HepG2 (cell line): ENCODE measurements at regions not wholly inside any gene's neighbourhood (a gene's known extent, or its start where the extent isn't known, plus 50 kb on each side); places are given as distances from the start of the nearest gene placed in this dataset.
A peak's percentile ranks its signal among the peaks of the same experiment; 100 is the strongest.

Experiments used
- ATAC-seq: fragments of 200-7000 bp; cut with Tn5 transposase; 3 replicates; pipeline ENCODE4 v1.9.1; 2020; ENCODE audit warnings: mild to moderate bottlenecking, moderate library complexity
- BruUV-seq: library from RNA; stranded (reverse); fragments of 400-500 nt; replicated peaks from 2 replicates; lab custom pipeline; 2021; lab: Mats Ljungman, UMichigan
- CTCF ChIA-PET: fragments of 300-600 bp; formaldehyde crosslinking; extraction: SDS; loops from one replicate; lab custom pipeline; 2021; ENCODE audit warnings: low total read pairs, inconsistent platforms, low intra/inter-chr PET ratio; lab: Yijun Ruan, JAX
- POLR2A ChIA-PET: fragments of 350-600 bp; sonication (Branson Sonifier 250); formaldehyde crosslinking; loops from one replicate; lab custom pipeline; 2020; ENCODE audit warnings: antibody characterized with exemption, inconsistent platforms; lab: Yijun Ruan, JAX
- DNase-seq: peaks from one replicate; pipeline ENCODE4 v3.0.0-alpha.2; 2015; ENCODE audit warnings: low spot score
- FAIRE-seq: peaks from 3 replicates; lab custom pipeline; 2011; peaks lifted over from hg19 to GRCh38; lab: Jason Lieb, UNC
- H2AFZ ChIP-seq: one replicate; pipeline ENCODE4 v1.6.1; 2011; ENCODE audit warnings: low read length, inconsistent platforms
- H3K27ac ChIP-seq: fragments of 300-600 bp; 3 replicates; pipeline ENCODE4 v1.8.0; 2011; ENCODE audit warnings: mixed run types, mild to moderate bottlenecking, mixed read lengths, low read length, inconsistent platforms; ENCODE audit not compliant: insufficient read depth; ENCODE audit errors: extremely low read length
- H3K27me3 ChIP-seq, 2 experiments: fragments of 200-600 bp in 1 of 2; 2 replicates in 1 of 2; 3 replicates in 1 of 2; pipeline versions ENCODE4 v1.6.0 to v1.8.0; 2011; ENCODE audit warnings: low read length in 2 of 2, mild to moderate bottlenecking in 2 of 2, moderate library complexity in 2 of 2, inconsistent platforms in 1 of 2; ENCODE audit not compliant: insufficient read depth in 2 of 2, control insufficient read depth in 1 of 2
- H3K36me3 ChIP-seq, 2 experiments: fragments of 200-600 bp in 1 of 2; replicated peaks in 1 of 2; 2 replicates in 1 of 2; 3 replicates in 1 of 2; pipeline versions ENCODE4 v1.5.1 to v1.8.0; 2011; ENCODE audit warnings: low read length in 2 of 2, inconsistent platforms in 1 of 2; ENCODE audit not compliant: insufficient read depth in 2 of 2, control insufficient read depth in 1 of 2
- H3K4me1 ChIP-seq: 2 replicates; pipeline ENCODE4 v1.5.1; 2012; ENCODE audit warnings: low read length, inconsistent platforms; ENCODE audit not compliant: insufficient read depth
- H3K4me2 ChIP-seq: 2 replicates; pipeline ENCODE4 v1.6.0; 2011; ENCODE audit warnings: low read depth, low read length, inconsistent platforms
- H3K4me3 ChIP-seq, 3 experiments: fragments of 200-600 bp in 1 of 3; sonication (generic), shearing (Covaris generic) in 1 of 3; replicated peaks in 1 of 3; 2 replicates each; pipeline ENCODE4 v1.5.1; 2011 to 2016; ENCODE audit warnings: low read length in 3 of 3, inconsistent platforms in 2 of 3, low read depth in 2 of 3, mild to moderate bottlenecking in 2 of 3, control low read depth in 1 of 3, mixed read lengths in 1 of 3; ENCODE audit not compliant: insufficient read depth in 1 of 3
- H3K79me2 ChIP-seq: one replicate; pipeline ENCODE4 v1.6.1; 2011; ENCODE audit warnings: low read length, inconsistent platforms; ENCODE audit not compliant: insufficient read depth
- H3K9ac ChIP-seq: 2 replicates; pipeline ENCODE4 v1.6.0; 2011; ENCODE audit warnings: mild to moderate bottlenecking, low read depth, low read length, inconsistent platforms; ENCODE audit not compliant: insufficient read depth
- H3K9me3 ChIP-seq: 2 replicates; pipeline ENCODE4 v1.5.1; 2012; ENCODE audit warnings: mild to moderate bottlenecking, low read length
- H4K20me1 ChIP-seq: 2 replicates; pipeline ENCODE4 v1.6.0; 2011; ENCODE audit warnings: inconsistent platforms, mild to moderate bottlenecking, low read length, moderate library complexity; ENCODE audit not compliant: insufficient read depth
- BRD4 ChIP-seq: sonication (generic); formaldehyde crosslinking; IDR thresholded peaks from 2 replicates; pipeline ENCODE4 v1.4.0; 2020; ENCODE audit warnings: missing genetic modification reagents
- KDM3A ChIP-seq: IDR thresholded peaks from 2 replicates; pipeline ENCODE4 v1.6.1; 2018; ENCODE audit warnings: low read depth, missing compliant biosample characterization
- POLR2G ChIP-seq: fragments of 200-400 bp; formaldehyde crosslinking; IDR thresholded peaks from 2 replicates; pipeline ENCODE4 v1.6.1; 2018; ENCODE audit warnings: mild to moderate bottlenecking, low read depth, low read length, moderate library complexity
- SMYD3 ChIP-seq: sonication (generic); formaldehyde crosslinking; IDR thresholded peaks from 2 replicates; pipeline ENCODE4 v1.8.1; 2023; ENCODE audit warnings: mild to moderate bottlenecking, missing genetic modification reagents
- STAT5B ChIP-seq: sonication (generic); formaldehyde crosslinking; IDR thresholded peaks from 2 replicates; pipeline ENCODE4 v1.4.0; 2020; ENCODE audit warnings: missing genetic modification reagents
- ZNF331 ChIP-seq: sonication (generic); formaldehyde crosslinking; IDR thresholded peaks from 2 replicates; pipeline ENCODE4 v1.4.0; 2020; ENCODE audit warnings: missing genetic modification reagents
- ZNF335 ChIP-seq: sonication (generic); formaldehyde crosslinking; IDR thresholded peaks from 2 replicates; pipeline ENCODE4 v1.4.0; 2020; ENCODE audit warnings: missing genetic modification reagents
- ZNF451 ChIP-seq: sonication (generic); formaldehyde crosslinking; IDR thresholded peaks from 2 replicates; pipeline ENCODE4 v1.5.0; 2020; ENCODE audit warnings: mild to moderate bottlenecking, missing genetic modification reagents
- WGBS: methylation state at CpG from one replicate; pipeline ENCODE4 v1.1.6; 2017; ENCODE audit warnings: low lambda C conversion rate; 5-methylcytosine and 5-hydroxymethylcytosine counted together
- in situ Hi-C: cut with HindIII; loops from 2 replicates; pipeline ENCODE4 v1.10.0; 2017; ENCODE audit warnings: low pct_unique_long_range_greater_than_20kb; ENCODE audit not compliant: extremely low pct_ligation_motif_present
- intact Hi-C: fragments of 100-400 bp; cut with micrococcal nuclease; formaldehyde crosslinking; loops from one replicate; pipeline ENCODE4 v1.10.0; 2022; ENCODE audit not compliant: unreplicated experiment
- TF ChIP-seq, protein P1 (sequence below): fragments of 450-650 bp; IDR thresholded peaks from 2 replicates; pipeline ENCODE4 v1.6.1; 2016
- TF ChIP-seq, protein P2 (sequence below): sonication (generic); formaldehyde crosslinking; IDR thresholded peaks from 2 replicates; pipeline ENCODE4 v1.5.1; 2020; ENCODE audit warnings: missing genetic modification reagents, mild to moderate bottlenecking, borderline replicate concordance
- TF ChIP-seq, protein P3 (sequence below): IDR thresholded peaks from 2 replicates; pipeline ENCODE4 v1.6.1; 2012; ENCODE audit warnings: low read length, improper control_type of control experiment
- TF ChIP-seq, protein P4 (sequence below): IDR thresholded peaks from 2 replicates; pipeline ENCODE4 v1.6.1; 2018; ENCODE audit warnings: missing genetic modification reagents

DNA sequence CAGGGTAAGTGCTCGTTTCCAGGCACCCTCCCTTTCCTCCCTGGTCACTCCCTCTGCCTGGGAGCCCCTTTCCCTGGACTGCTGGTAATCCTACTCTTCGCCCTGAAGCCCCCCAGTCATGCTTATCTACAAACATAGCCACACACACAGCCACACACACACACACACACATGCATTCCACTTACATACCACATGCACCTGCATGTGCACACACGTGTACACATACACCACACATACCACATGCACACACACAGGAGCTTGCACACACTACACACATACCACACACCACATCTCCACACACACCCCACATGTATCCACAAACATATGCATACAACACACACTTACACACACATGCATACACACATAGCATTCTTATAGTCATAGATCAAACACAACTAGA lies 358.5 kb downstream of the GADD45G start:
- Histone ChIP-seq H3K4me2 (no peak overlapping the region), H3K27me3 (no peaks in the 10 kb centered on the region), H3K9ac (no peak overlapping the region), H3K36me3 (no peaks in the 10 kb centered on the region), H2AFZ (no peak overlapping the region), H3K4me3 (no peak overlapping the region), H4K20me1 (no peaks in the 10 kb centered on the region), H3K79me2 (no peaks in the 10 kb centered on the region), H3K27ac (no peak overlapping the region), H3K4me1 (no peaks in the 10 kb centered on the region), H3K9me3 (no peaks in the 10 kb centered on the region)
- in situ Hi-C loops (no loop called here), intact Hi-C loops (no loop called here)
- BruUV-seq, result no TSS peak
- 10% methylated on average over 3 of the region's 3 CpGs for WGBS
- DNase-seq (no peak), FAIRE-seq (no peak), ATAC-seq (no peak)
- ChIA-PET CTCF (no interaction called here), POLR2A (no interaction called here)
- TF ChIP-seq ZNF451 (CRISPR knock-in tag), result no peak
- TF ChIP-seq, protein P1, sequence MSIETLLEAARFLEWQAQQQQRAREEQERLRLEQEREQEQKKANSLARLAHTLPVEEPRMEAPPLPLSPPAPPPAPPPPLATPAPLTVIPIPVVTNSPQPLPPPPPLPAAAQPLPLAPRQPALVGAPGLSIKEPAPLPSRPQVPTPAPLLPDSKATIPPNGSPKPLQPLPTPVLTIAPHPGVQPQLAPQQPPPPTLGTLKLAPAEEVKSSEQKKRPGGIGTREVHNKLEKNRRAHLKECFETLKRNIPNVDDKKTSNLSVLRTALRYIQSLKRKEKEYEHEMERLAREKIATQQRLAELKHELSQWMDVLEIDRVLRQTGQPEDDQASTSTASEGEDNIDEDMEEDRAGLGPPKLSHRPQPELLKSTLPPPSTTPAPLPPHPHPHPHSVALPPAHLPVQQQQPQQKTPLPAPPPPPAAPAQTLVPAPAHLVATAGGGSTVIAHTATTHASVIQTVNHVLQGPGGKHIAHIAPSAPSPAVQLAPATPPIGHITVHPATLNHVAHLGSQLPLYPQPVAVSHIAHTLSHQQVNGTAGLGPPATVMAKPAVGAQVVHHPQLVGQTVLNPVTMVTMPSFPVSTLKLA, result peak; percentile 92

DNA sequence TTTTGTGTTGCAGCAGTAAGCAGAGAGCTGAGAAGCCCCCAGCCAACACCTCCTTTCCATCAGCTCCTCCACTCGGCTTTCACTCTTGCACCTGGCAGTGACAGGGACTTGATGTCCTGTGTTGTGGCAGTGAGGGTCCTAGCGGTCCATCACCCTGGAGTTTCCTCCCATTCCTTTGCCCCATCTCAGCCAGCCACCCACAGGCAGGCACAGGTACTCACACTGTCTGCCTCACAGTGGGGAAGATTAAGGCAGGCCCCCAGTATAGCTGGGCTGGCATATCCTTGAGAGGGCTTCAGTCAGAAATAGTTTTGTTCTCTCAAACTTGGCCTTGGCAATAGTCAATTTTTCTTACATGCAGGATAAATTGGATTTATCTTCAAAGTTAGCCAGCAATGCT lies 362.7 kb downstream of the GADD45G start:
- H3K36me3 ChIP-seq, result no peaks in the 10 kb centered on the region
- no peaks in the 10 kb centered on the region for H3K9me3 ChIP-seq
- H3K27ac ChIP-seq, result no peak overlapping the region
- H3K79me2 ChIP-seq, result no peaks in the 10 kb centered on the region
- ATAC-seq (peak; percentile 60; the same call in 1 of the 3 replicates), FAIRE-seq (no peak), DNase-seq (no peak)
- H4K20me1 ChIP-seq, result no peaks in the 10 kb centered on the region
- H2AFZ ChIP-seq, result no peak overlapping the region
- no peak overlapping the region for H3K4me3 ChIP-seq
- peaks cover 13% of the 10 kb centered on the region for H3K4me1 ChIP-seq
- H3K27me3 ChIP-seq, result no peaks in the 10 kb centered on the region
- ChIA-PET POLR2A (no interaction called here), CTCF (no interaction called here)
- WGBS, result 0% methylated on average over 2 of the region's 2 CpGs
- in situ Hi-C loops, result no loop called here
- no TSS peak for BruUV-seq
- no peak overlapping the region for H3K4me2 ChIP-seq
- H3K9ac ChIP-seq, result no peak overlapping the region
- intact Hi-C loops, result no loop called here
- TF ChIP-seq, protein P2, sequence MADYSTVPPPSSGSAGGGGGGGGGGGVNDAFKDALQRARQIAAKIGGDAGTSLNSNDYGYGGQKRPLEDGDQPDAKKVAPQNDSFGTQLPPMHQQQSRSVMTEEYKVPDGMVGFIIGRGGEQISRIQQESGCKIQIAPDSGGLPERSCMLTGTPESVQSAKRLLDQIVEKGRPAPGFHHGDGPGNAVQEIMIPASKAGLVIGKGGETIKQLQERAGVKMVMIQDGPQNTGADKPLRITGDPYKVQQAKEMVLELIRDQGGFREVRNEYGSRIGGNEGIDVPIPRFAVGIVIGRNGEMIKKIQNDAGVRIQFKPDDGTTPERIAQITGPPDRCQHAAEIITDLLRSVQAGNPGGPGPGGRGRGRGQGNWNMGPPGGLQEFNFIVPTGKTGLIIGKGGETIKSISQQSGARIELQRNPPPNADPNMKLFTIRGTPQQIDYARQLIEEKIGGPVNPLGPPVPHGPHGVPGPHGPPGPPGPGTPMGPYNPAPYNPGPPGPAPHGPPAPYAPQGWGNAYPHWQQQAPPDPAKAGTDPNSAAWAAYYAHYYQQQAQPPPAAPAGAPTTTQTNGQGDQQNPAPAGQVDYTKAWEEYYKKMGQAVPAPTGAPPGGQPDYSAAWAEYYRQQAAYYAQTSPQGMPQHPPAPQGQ (CRISPR knock-in tag), result no peak
- TF ChIP-seq BRD4 (CRISPR knock-in tag), result no peak
- TF ChIP-seq KDM3A (CRISPR knock-in tag), result no peak
- TF ChIP-seq, protein P3, sequence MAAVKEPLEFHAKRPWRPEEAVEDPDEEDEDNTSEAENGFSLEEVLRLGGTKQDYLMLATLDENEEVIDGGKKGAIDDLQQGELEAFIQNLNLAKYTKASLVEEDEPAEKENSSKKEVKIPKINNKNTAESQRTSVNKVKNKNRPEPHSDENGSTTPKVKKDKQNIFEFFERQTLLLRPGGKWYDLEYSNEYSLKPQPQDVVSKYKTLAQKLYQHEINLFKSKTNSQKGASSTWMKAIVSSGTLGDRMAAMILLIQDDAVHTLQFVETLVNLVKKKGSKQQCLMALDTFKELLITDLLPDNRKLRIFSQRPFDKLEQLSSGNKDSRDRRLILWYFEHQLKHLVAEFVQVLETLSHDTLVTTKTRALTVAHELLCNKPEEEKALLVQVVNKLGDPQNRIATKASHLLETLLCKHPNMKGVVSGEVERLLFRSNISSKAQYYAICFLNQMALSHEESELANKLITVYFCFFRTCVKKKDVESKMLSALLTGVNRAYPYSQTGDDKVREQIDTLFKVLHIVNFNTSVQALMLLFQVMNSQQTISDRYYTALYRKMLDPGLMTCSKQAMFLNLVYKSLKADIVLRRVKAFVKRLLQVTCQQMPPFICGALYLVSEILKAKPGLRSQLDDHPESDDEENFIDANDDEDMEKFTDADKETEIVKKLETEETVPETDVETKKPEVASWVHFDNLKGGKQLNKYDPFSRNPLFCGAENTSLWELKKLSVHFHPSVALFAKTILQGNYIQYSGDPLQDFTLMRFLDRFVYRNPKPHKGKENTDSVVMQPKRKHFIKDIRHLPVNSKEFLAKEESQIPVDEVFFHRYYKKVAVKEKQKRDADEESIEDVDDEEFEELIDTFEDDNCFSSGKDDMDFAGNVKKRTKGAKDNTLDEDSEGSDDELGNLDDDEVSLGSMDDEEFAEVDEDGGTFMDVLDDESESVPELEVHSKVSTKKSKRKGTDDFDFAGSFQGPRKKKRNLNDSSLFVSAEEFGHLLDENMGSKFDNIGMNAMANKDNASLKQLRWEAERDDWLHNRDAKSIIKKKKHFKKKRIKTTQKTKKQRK, result no peak
- no peak for TF ChIP-seq POLR2G
- no peak for TF ChIP-seq STAT5B
- TF ChIP-seq ZNF335 (CRISPR knock-in tag), result no peak
- TF ChIP-seq SMYD3 (CRISPR knock-in tag), result no peak
- TF ChIP-seq, protein P4, sequence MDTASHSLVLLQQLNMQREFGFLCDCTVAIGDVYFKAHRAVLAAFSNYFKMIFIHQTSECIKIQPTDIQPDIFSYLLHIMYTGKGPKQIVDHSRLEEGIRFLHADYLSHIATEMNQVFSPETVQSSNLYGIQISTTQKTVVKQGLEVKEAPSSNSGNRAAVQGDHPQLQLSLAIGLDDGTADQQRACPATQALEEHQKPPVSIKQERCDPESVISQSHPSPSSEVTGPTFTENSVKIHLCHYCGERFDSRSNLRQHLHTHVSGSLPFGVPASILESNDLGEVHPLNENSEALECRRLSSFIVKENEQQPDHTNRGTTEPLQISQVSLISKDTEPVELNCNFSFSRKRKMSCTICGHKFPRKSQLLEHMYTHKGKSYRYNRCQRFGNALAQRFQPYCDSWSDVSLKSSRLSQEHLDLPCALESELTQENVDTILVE (CRISPR knock-in tag), result no peak
- TF ChIP-seq ZNF331 (CRISPR knock-in tag), result no peak
